HepG2 (cell line): ENCODE measurements at regions not wholly inside any gene's neighbourhood (a gene's known extent, or its start where the extent isn't known, plus 50 kb on each side); places are given as distances from the start of the nearest gene placed in this dataset.

Source experiments
- ATAC-seq: fragments of 200-7000 bp; cut with Tn5 transposase; 3 replicates; pipeline ENCODE4 v1.9.1; 2020; ENCODE audit warnings: mild to moderate bottlenecking, moderate library complexity
- BruUV-seq: library from RNA; stranded (reverse); fragments of 400-500 nt; replicated peaks from 2 replicates; lab custom pipeline; 2021; lab: Mats Ljungman, UMichigan
- CTCF ChIA-PET: fragments of 300-600 bp; formaldehyde crosslinking; extraction: SDS; loops from one replicate; lab custom pipeline; 2021; ENCODE audit warnings: low total read pairs, inconsistent platforms, low intra/inter-chr PET ratio; lab: Yijun Ruan, JAX
- POLR2A ChIA-PET: fragments of 350-600 bp; sonication (Branson Sonifier 250); formaldehyde crosslinking; loops from one replicate; lab custom pipeline; 2020; ENCODE audit warnings: antibody characterized with exemption, inconsistent platforms; lab: Yijun Ruan, JAX
- DNase-seq: peaks from one replicate; pipeline ENCODE4 v3.0.0-alpha.2; 2015; ENCODE audit warnings: low spot score
- FAIRE-seq: peaks from 3 replicates; lab custom pipeline; 2011; peaks lifted over from hg19 to GRCh38; lab: Jason Lieb, UNC
- H2AFZ ChIP-seq: one replicate; pipeline ENCODE4 v1.6.1; 2011; ENCODE audit warnings: low read length, inconsistent platforms
- H3K27ac ChIP-seq: fragments of 300-600 bp; 3 replicates; pipeline ENCODE4 v1.8.0; 2011; ENCODE audit warnings: mixed run types, mild to moderate bottlenecking, mixed read lengths, low read length, inconsistent platforms; ENCODE audit not compliant: insufficient read depth; ENCODE audit errors: extremely low read length
- H3K27me3 ChIP-seq, 2 experiments: fragments of 200-600 bp in 1 of 2; 2 replicates in 1 of 2; 3 replicates in 1 of 2; pipeline versions ENCODE4 v1.6.0 to v1.8.0; 2011; ENCODE audit warnings: low read length in 2 of 2, mild to moderate bottlenecking in 2 of 2, moderate library complexity in 2 of 2, inconsistent platforms in 1 of 2; ENCODE audit not compliant: insufficient read depth in 2 of 2, control insufficient read depth in 1 of 2
- H3K36me3 ChIP-seq, 2 experiments: fragments of 200-600 bp in 1 of 2; replicated peaks in 1 of 2; 2 replicates in 1 of 2; 3 replicates in 1 of 2; pipeline versions ENCODE4 v1.5.1 to v1.8.0; 2011; ENCODE audit warnings: low read length in 2 of 2, inconsistent platforms in 1 of 2; ENCODE audit not compliant: insufficient read depth in 2 of 2, control insufficient read depth in 1 of 2
- H3K4me1 ChIP-seq: 2 replicates; pipeline ENCODE4 v1.5.1; 2012; ENCODE audit warnings: low read length, inconsistent platforms; ENCODE audit not compliant: insufficient read depth
- H3K4me2 ChIP-seq: 2 replicates; pipeline ENCODE4 v1.6.0; 2011; ENCODE audit warnings: low read depth, low read length, inconsistent platforms
- H3K4me3 ChIP-seq, 3 experiments: fragments of 200-600 bp in 1 of 3; sonication (generic), shearing (Covaris generic) in 1 of 3; replicated peaks in 1 of 3; 2 replicates each; pipeline ENCODE4 v1.5.1; 2011 to 2016; ENCODE audit warnings: low read length in 3 of 3, inconsistent platforms in 2 of 3, low read depth in 2 of 3, mild to moderate bottlenecking in 2 of 3, control low read depth in 1 of 3, mixed read lengths in 1 of 3; ENCODE audit not compliant: insufficient read depth in 1 of 3
- H3K79me2 ChIP-seq: one replicate; pipeline ENCODE4 v1.6.1; 2011; ENCODE audit warnings: low read length, inconsistent platforms; ENCODE audit not compliant: insufficient read depth
- H3K9ac ChIP-seq: 2 replicates; pipeline ENCODE4 v1.6.0; 2011; ENCODE audit warnings: mild to moderate bottlenecking, low read depth, low read length, inconsistent platforms; ENCODE audit not compliant: insufficient read depth
- H3K9me3 ChIP-seq: 2 replicates; pipeline ENCODE4 v1.5.1; 2012; ENCODE audit warnings: mild to moderate bottlenecking, low read length
- H4K20me1 ChIP-seq: 2 replicates; pipeline ENCODE4 v1.6.0; 2011; ENCODE audit warnings: inconsistent platforms, mild to moderate bottlenecking, low read length, moderate library complexity; ENCODE audit not compliant: insufficient read depth
- ARID2 ChIP-seq: sonication (generic); formaldehyde crosslinking; IDR thresholded peaks from 2 replicates; pipeline ENCODE4 v1.8.1; 2022; ENCODE audit warnings: mild to moderate bottlenecking, missing genetic modification reagents, borderline replicate concordance
- GPN1 ChIP-seq: sonication (generic); formaldehyde crosslinking; IDR thresholded peaks from 2 replicates; pipeline ENCODE4 v1.5.1; 2020; ENCODE audit warnings: missing genetic modification reagents, borderline replicate concordance
- MIXL1 ChIP-seq: IDR thresholded peaks from 2 replicates; pipeline ENCODE4 v1.6.1; 2016
- MXI1 ChIP-seq: IDR thresholded peaks from 3 replicates; pipeline ENCODE4 v1.6.1; 2012; ENCODE audit warnings: low read depth, low read length, inconsistent platforms, borderline replicate concordance
- NR2F2 ChIP-seq: IDR thresholded peaks from 2 replicates; pipeline ENCODE4 v1.6.1; 2012; ENCODE audit warnings: low read depth, inconsistent platforms, borderline replicate concordance
- NR3C1 ChIP-seq: sonication (generic); formaldehyde crosslinking; IDR thresholded peaks from 2 replicates; pipeline ENCODE4 v1.4.0; 2020; ENCODE audit warnings: missing genetic modification reagents
- STAT5B ChIP-seq: sonication (generic); formaldehyde crosslinking; IDR thresholded peaks from 2 replicates; pipeline ENCODE4 v1.4.0; 2020; ENCODE audit warnings: missing genetic modification reagents
- TP53 ChIP-seq: sonication (generic); formaldehyde crosslinking; conservative IDR thresholded peaks from 2 replicates; pipeline ENCODE4 v1.4.0; 2020; ENCODE audit warnings: missing genetic modification reagents
- ZBTB20 ChIP-seq: sonication (generic); formaldehyde crosslinking; IDR thresholded peaks from 2 replicates; pipeline ENCODE4 v1.8.1; 2023; ENCODE audit warnings: missing genetic modification reagents, low read depth, mild to moderate bottlenecking, borderline replicate concordance
- ZBTB38 ChIP-seq: sonication (generic); formaldehyde crosslinking; IDR thresholded peaks from 2 replicates; pipeline ENCODE4 v1.5.1; 2020; ENCODE audit warnings: mild to moderate bottlenecking, missing genetic modification reagents
- ZNF207 ChIP-seq: fragments of 450-650 bp; IDR thresholded peaks from 2 replicates; pipeline ENCODE4 v1.6.1; 2016; ENCODE audit warnings: antibody characterized with exemption, borderline replicate concordance
- ZNF275 ChIP-seq: sonication (generic); formaldehyde crosslinking; IDR thresholded peaks from 2 replicates; pipeline ENCODE4 v1.8.0; 2022; ENCODE audit warnings: missing genetic modification reagents, mild to moderate bottlenecking, inconsistent platforms, borderline replicate concordance
- ZNF335 ChIP-seq: sonication (generic); formaldehyde crosslinking; IDR thresholded peaks from 2 replicates; pipeline ENCODE4 v1.4.0; 2020; ENCODE audit warnings: missing genetic modification reagents
- WGBS: methylation state at CpG from one replicate; pipeline ENCODE4 v1.1.6; 2017; ENCODE audit warnings: low lambda C conversion rate; 5-methylcytosine and 5-hydroxymethylcytosine counted together
- in situ Hi-C: cut with HindIII; loops from 2 replicates; pipeline ENCODE4 v1.10.0; 2017; ENCODE audit warnings: low pct_unique_long_range_greater_than_20kb; ENCODE audit not compliant: extremely low pct_ligation_motif_present
- intact Hi-C: fragments of 100-400 bp; cut with micrococcal nuclease; formaldehyde crosslinking; loops from one replicate; pipeline ENCODE4 v1.10.0; 2022; ENCODE audit not compliant: unreplicated experiment

GRCh38 chr13:106873810-106874209 is 305.9 kb upstream of the ARGLU1 start:
- Histone ChIP-seq H3K4me1 (no peaks in the 10 kb centered on the region), H3K27ac (no peak overlapping the region), H3K36me3 (no peaks in the 10 kb centered on the region), H3K27me3 (no peaks in the 10 kb centered on the region), H3K79me2 (no peaks in the 10 kb centered on the region), H4K20me1 (no peaks in the 10 kb centered on the region), H3K9me3 (no peaks in the 10 kb centered on the region), H3K9ac (no peak overlapping the region), H2AFZ (no peak overlapping the region), H3K4me3 (no peak overlapping the region), H3K4me2 (no peak overlapping the region)
- ChIA-PET POLR2A (no interaction called here), CTCF (no interaction called here)
- no peak for TF ChIP-seq NR2F2
- no peak for TF ChIP-seq ZNF207
- TF ChIP-seq STAT5B (CRISPR knock-in tag) = no peak
- no peak for TF ChIP-seq ZBTB38 (CRISPR knock-in tag)
- no peak for FAIRE-seq
- in situ Hi-C loops (no loop called here), intact Hi-C loops (no loop called here)
- no peak for DNase-seq
- no peak for ATAC-seq
- WGBS = 0% methylated on average over 1 of the region's 1 CpG
- BruUV-seq = no TSS peak

GRCh38 chr13:106867249-106867648 is 299.3 kb upstream of the ARGLU1 start:
- ChIA-PET POLR2A (no interaction called here), CTCF (no interaction called here)
- Histone ChIP-seq H3K4me1 (no peaks in the 10 kb centered on the region), H2AFZ (no peak overlapping the region), H4K20me1 (no peaks in the 10 kb centered on the region), H3K36me3 (no peaks in the 10 kb centered on the region), H3K9ac (no peak overlapping the region), H3K27ac (no peak overlapping the region), H3K79me2 (no peaks in the 10 kb centered on the region), H3K4me2 (no peak overlapping the region), H3K9me3 (no peaks in the 10 kb centered on the region), H3K4me3 (no peak overlapping the region), H3K27me3 (no peaks in the 10 kb centered on the region)
- in situ Hi-C loops (no loop called here), intact Hi-C loops (no loop called here)
- ATAC-seq (peak; percentile 58), DNase-seq (no peak), FAIRE-seq (no peak)
- no TSS peak for BruUV-seq
- WGBS = 16% methylated on average over 13 of the region's 13 CpGs
- TF ChIP-seq ARID2 (CRISPR knock-in tag) (no peak), ZBTB20 (CRISPR knock-in tag) (no peak), MXI1 (no peak), MIXL1 (no peak), ZNF335 (CRISPR knock-in tag) (no peak), ZNF275 (no peak), GPN1 (CRISPR knock-in tag) (no peak), TP53 (CRISPR knock-in tag) (no peak), NR3C1 (CRISPR knock-in tag) (no peak)
